Kidney capillary endothelial cell (primary cell): ENCODE measurements at regions not wholly inside any gene's neighbourhood (a gene's known extent, or its start where the extent isn't known, plus 50 kb on each side); places are given as distances from the start of the nearest gene placed in this dataset.

Experiments
- DNase-seq: peaks from one replicate; pipeline ENCODE4 v3.0.0-alpha.2; 2018; ENCODE audit warnings: low spot score

DNA sequence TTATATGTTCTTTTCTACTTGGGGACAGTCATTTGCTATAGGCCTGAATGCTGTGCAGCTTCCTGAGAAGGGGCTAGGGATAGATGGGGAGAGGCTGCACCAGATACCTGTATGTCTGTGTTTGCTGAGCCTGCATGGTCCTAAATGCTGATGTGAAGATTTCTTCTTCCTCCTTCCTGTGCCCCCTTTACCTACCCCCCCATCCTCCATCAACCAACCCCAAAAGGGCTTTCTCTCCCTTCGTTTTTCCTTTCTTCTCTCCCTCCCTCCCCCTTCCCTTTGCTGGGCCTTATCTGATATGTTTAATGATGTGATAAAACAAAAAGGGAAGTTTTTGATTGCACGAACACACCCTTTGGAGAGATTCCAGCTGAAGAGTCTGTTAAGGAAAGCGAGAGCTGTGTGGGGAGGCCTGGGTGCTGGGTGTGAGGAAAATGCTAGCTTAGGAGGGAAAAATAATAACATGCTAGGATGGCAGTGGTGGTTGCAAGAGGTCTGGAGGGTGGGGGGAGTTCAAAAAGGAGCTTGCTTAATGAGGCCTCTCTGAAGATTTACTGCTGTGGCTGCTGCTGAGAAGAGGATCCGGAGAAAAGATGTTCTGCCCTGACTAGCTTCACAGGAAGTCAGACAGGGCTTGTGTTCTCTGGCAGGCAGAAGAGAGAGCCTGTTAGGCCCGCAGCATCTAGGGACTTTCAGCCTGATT lies 101.8 kb downstream of the SAMD9 start:
- DNase-seq: peak; percentile 11

DNA sequence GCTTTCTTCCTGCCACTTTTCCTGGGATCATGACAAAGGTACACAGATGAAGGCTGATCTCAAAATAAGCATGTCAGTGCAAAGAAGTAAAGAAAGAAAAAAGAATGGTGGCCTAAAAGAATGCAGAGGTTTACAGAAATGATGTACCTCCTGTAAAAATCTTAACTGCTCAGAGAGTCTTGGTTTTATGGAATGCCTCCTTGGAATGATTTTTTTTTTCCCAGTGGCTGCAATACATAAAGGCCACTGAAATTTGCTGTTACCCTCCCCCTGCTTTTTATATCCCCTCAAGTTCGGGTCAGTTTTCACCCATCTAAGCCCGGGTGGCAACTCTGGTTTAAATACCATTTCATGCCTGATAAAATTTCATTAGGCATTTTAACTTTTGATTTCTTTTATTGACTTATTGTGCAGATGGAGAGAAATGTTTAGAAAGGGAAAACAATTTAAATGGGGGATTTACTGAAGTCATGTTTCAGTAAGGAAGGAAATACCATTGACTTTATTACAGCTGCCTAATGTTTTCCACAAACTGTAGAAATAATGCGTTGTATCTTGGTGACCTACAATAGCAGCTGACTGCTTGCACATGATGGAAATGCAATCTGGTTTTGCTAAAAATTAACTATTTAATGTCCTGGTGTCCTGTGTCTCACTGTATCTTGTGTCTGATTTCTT lies 102.5 kb downstream of the SAMD9 start:
- peak; percentile 43 for DNase-seq

DNA sequence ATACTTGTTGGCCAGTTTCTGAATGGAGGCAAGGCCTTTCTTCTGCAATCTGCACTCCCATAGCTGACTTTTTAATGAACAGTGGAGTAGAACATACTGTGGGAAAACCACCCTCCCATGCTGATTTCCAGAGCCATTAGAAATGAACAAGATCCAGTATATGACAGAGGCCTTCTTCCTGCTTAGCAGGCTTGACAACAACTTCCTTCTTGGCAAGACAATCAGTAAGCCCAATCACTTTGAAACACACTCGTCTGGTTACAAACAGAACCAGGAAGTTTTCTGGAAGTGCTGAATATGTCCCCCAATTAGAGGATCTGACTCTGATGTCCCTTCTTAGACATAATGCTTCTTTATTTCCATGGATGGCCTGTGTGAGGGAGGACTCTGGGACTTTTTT lies 103.4 kb downstream of the SAMD9 start:
- DNase-seq: peak; percentile 39

DNA sequence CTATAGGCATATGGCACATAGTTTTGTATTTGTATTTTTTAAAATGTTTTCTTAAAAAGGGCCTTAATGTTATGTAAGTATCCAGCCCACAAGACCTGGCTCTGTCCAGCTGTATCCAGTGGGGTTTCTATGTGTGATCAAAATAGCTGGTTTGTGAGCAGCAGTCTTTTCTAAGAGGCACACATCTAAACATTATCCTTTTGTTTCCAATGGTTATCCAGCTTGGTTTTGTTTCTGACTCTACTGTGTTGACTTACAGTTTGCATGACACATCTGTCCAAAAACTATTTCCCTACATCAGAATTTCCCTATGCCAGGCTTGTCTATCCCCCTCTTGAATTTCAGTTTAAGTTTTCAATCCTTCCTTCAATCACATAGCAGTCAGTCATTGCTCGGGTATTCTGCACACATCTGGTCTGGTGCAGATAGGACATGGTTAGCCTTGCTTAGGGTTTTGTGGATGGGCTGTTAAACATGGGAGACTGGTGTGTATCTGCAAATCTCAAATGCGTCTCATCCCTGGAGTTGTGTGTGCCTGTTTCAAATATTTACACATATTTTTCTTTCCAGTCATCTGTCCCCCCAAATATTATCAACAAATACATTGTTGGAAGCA lies 104.2 kb downstream of the SAMD9 start:
- no peak for DNase-seq

DNA sequence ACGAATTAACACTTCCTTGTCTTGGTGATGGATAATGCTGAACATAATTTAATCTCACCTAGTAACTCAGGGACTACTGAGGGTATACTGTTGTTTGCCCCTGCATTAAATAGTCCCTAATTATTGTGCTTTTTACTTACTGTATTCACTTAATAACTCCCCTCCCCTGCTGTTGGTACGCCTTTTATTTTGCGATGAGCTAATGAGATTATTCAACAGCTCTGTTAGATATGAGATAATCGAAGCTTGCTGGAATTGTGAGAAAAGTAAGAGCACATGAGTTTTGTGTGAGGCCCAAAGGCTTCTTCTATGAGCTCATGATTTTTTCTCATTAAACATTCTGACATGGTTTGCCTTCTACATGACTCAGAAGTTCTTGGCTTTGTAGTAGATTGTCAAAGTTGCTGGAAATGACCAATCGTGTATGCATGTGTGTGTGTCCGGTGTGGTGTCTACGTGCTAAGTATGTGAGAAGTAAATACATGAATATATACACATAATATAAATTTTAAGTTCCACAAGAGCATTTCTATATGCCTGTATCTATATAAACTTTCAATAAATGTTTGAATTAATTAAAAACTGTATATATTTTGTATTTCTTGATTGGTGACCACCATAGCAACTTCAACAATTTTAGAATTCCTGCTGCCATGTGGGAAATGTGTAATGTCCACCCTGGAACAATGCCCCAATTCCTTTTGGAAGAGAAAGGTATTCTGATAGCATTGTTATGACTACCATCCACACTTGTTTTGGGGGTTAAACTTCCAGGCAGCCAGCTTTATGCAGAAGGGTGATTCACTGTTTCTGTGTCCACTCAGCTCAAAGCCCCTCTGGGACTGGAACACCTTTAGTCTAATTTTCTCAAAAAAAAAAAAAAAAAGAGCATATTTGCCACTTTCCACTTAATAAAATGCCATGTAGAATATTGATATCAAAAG lies 106.2 kb downstream of the SAMD9 start:
- peak; percentile 89 for DNase-seq

DNA sequence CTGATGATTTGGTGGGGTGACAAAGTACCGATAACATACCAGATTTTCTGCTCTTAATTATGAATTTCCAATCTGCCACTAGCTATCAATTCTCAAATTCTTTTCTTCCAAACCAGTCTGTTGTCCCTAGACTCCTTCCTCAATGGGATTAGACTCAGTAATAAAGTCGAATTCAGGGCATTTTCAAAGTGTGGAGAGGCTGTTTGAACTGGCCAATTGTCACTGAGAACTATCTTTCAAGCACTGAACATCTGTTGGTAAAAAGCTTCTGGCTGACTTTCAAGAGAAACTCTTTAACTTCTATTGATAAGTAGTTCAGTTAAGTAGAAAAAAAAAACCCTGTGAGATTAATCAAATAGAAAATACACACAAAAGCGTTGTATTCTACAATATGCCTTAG lies 108.9 kb downstream of the SAMD9 start:
- no peak for DNase-seq

DNA sequence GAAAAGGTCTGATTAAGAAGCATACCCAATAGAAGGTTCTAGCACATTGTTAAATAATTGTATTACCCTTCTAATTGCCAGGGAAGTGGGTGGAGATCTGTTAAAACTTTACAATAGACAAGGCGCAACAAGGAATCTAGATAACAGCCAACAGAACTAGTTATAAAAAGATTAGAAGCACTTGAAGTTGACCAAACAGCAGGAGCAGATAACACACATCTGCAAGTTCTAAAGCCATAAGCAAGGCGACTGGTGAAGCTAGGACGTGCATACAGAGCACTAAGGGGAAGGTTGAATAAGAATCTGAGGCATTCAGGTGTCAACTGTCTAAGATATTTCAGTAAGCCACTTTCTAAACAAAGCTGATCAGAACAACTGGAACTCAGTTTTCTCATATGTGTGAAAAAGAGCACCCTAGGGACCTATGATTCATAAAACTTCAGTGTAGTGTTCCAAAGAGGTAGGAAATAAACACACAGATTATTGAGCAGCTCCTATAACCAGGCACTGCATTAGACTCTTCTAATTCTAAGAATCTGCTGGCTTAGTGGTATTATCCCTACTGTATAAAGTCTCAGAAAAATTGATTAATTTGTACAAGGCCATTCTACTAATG lies 111.2 kb downstream of the SAMD9 start:
- no peak for DNase-seq

DNA sequence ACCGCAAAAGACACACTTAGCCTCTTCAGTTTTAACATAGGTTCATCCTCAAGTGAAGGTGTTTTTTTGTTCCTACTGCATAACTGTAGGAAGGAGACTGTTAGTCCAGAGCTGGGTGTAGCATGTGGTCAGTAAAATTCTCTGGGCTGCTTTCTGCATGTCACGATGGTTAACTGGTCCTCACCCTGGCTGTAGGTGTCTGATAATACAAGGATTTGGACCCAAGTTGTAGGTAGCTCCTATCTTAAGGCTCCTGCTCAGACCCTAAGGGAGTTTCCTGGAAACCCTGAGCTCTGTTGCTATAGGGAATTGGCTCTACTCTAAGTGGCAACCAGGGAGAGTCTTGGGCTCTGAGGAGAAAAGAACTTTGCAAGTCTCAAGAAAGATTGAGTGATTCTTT lies 112.9 kb downstream of the SAMD9 start:
- no peak for DNase-seq

DNA sequence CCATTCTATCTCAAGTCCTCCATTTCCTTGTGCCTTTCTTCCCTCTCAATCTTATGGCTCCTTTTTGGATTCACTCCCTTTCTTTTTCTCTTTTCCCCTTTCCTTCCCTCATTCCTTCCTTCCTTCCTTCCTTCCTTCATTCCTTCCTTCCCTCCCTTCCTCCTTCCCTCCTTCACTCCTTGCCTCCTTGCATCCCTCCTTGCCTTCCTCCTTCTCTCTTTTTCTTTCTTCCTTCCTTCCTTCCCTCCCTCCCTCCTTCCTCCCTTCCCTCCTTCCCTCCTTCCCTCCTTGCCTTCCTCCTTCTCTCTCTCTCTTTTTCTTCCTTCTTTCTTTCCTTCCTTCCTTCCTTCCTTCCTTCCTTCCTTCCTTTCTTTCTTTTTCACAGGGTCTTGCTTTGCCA lies 120.1 kb downstream of the SAMD9 start:
- no peak for DNase-seq

DNA sequence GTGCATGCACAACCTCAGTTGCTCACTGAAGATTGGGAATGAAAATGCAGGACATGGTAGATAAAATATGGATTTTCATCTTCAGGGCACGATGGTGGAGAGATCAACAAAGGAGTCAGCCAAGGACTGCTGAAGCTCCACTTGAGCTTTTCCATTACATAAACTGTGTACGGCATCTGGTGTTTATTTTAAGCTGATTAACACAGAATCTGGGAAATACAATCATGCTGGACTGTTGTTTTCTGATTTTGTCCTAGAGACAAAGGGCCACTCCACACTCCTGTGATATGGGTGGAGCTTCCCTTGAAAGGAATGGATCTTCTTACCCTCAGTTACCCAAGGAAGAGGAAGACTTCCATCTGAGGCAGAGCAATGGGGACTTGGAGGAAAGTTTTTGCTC lies 120.6 kb downstream of the SAMD9 start:
- no peak for DNase-seq

DNA sequence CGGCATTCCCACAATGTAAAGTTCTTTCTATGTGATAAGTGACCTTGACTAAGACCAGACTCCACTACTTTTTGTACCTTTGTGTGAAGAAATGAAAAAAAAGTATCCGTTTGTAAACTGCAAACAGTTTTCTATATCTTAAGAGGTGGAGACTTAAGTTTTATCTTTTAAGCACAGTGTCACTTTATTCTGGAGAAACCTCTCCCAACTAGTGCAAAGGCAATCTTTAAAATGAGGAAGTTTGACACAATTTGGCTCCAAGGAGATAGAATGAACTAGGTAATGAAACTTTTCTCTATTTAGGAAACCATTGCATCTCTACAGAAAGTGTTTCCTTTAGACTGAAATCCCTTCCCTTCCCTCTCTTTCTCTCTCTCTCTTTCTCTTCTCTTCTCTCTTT lies 122.9 kb downstream of the SAMD9 start:
- no peak for DNase-seq

DNA sequence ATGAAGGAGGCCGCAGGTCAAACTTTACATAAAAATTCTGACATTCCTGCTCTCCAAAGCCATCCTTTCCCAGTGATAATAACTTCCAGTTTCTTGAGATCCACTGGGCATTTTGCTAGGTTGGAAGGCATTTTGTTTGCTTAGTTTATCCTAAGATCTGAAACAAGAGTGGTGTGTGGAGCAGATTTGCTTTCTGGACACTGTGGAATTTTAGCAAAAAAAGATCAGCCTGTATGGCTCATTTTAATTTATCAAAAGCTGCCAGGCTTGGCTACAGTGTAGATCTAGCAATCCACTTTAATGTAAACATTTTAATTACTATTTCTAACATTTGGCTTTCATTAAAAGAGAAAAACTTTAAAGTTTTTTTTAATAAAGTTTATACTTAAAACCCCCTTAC lies 124.8 kb downstream of the SAMD9 start:
- no peak for DNase-seq

DNA sequence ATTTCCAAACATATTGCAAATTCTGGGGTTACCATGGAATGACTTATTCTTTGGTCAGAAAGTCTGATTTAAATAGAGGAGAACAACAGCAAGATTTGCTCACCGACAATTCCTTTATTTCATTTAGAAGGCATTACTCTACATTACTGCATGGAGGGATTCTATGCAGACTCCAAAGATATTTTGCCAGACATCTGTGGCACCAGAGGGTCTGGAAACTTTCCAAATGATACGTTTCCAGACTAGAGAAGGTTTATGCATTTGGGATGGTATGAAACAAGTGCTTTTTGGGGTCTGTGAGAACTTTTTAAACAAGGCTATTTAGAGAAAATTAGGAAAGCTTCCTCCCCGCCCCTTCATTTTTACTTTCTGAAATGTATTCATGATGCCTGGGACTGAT lies 125.3 kb downstream of the SAMD9 start:
- DNase-seq: no peak

DNA sequence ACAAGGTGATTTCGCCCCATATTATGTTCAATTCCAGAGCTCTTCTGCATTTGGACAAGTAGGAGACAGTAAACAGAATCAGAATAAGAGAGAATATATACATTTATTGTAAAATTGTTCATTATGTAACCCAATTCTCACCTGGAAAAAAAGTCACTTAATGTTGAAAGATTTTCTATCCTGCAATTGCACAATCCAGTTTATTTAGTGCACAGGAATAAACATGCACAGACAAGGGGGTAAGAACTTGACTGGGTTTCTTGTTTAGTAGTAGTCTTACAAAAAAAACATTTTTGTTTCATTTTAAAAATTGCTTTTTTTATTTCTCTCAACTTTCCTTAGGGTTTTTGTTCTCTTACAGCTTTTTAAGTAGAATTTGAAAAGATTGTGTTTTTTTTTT lies 126.6 kb downstream of the SAMD9 start:
- DNase-seq: no peak

DNA sequence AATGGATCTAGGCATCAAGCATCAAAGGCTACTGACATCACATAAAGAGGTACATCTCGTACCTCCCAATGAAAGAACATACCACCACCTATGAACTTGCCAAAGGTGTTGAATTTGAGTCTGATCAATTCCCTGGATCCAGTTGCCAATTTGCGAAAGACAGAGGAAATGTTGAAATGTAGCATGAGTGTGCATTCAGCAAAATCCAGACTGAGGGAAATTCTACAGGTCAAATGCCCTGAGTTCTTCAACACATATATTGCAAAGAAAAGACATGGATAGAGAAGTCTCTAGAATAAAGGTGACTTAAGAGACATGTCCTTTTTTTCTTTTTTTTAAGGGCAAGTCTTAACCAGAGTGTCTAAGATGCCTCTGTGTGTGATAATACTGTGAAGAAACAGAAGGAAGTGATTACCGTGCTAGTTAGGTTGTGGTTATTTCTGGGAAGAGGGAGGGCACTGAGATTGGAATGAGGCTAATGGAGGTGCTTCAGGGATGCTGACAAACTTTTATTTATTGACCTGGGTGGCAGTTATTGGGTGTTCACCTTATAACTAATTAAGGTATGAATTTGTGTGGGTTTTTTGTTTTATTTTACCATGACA lies 128.7 kb downstream of the SAMD9 start:
- DNase-seq: no peak

DNA sequence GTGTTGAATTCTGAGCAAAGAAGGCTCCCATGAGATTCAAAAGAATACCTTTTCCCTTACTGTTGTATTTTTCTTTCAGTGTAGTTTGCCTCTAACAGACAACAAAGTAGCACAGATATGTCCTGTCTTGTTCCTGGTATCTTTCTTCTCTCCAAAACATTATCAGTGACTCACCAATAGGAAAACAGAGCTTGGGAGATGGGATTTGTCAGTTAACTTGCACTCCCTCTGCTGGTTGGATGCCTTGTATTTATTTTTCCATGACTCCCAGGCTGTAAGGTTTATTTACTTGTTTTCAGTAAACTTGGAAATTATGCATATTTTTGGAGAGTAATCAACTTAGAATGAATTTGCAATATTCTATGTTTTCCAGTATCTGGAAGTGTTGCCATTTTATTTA lies 129.7 kb downstream of the SAMD9 start:
- peak; percentile 30 for DNase-seq

DNA sequence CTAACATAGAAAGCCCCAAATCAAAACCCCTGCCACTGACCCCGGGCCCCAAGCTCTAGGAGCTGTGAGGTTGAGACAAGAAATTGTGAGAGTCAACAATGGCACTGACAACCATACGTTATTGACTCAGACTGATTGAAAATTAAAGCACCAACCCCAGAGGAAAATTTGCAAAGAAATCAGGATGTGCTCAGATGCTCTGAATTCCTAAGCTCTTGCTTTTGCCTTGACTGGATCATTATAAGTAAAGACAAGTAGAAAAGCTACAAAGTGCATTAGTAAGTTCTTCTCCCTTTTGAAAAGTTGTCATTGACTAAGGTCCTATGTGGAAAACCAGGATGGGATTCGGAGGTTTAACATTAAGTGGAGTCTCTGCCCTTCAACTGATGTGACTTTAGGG lies 130.2 kb downstream of the SAMD9 start:
- DNase-seq: no peak

DNA sequence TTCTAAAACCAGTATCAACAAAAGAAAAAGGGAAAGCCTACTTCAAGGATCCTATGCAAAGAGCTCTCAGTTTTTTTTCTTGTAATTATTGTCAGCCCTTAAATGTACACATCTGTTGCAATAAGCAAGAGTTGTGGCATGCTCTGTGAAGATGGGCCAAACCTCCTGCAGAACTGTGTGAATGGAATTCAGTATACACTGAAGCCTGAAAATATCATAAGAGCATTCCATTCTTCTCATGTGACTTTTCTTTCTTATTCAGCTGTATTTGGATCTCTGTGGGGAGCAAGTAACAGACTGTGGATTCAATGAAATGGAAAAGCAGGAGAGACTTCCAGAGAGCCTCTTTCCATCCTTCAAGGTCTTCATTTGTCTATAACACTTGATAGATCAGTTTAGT lies 130.7 kb downstream of the SAMD9 start:
- no peak for DNase-seq

DNA sequence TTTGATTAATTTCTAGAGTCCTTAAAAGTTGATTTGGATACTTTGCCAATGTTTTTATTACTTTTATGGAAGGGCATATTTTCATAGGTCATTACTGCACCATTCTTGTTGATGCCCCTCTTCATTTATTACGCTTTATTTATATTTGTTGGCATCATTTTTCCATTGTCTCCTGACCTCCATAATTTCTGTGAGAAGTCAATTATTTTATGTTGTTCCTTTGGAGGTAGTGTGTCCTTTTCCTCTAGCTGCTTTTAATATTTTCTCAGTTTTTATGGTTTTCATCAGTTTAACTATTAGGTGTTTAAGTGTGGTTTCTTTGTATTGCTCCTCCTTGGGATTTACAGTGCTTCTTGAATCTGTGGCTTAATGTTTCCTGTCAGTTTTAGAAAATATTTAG lies 134.9 kb downstream of the SAMD9 start:
- no peak for DNase-seq

DNA sequence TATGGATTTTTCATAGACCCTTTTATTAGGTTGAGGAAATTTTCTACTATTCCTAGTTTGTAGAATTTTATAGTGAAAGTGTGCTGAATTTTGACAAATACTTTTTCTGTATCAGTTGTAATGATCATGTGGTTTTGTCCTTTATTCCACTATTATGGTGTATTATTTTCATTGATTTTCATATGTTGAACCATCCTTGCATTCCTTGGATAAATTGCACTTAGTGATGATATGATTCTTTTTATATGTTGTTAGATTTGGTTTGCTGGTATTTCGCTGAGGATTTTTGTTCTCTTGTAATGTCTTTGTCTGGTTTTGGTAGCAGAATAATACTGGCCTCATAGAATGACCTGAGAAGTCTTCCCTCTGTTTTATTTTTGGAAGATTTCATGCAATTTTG lies 140.6 kb upstream of the CDK6 start:
- no peak for DNase-seq

DNA sequence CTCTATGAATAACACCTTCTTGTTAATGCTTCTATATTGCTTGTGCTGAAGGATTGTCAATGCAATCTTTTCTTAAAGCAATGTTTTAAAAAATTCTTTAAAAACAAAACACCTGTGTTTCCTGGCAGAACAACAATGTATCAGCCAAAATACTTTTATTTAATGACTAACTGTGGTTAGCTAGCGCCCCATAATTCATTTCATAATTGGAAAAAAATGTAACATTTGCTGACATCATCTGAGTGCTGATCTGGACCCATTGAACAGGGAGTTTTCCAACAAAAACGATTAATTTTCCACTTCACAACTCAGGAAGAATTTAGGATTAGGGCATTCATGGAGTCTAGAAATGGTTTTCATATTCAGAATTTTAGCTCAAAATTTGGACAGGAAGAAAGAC lies 137.6 kb upstream of the CDK6 start:
- DNase-seq: no peak

DNA sequence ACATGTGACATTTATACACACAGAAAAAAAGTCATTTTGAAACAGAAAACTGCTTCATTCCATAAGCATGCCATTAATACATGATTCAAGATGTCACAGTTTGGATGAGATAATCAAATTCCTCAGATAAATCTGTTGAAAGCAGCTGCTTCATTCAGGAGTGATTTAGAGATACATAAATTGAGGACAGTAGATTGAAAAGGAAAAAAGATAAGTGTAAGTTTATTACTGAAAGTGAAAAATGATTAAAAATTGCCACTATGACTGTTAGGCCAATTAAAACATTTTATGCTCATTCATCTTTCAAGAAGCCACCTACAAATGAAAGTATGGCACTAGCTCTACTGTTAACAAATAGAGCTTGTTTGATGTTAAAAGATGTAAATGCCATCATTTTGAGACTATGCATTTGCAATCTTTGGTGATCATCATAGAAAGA lies 136.9 kb upstream of the CDK6 start:
- no peak for DNase-seq
